Activated gamma-delta T cell (primary cell): ENCODE measurements at regions not wholly inside any gene's neighbourhood (a gene's known extent, or its start where the extent isn't known, plus 50 kb on each side); places are given as distances from the start of the nearest gene placed in this dataset.
"Not testable (repeated sequence)": the region's sequence is repeated elsewhere in the genome, so short reads cannot be mapped to it uniquely, and the experiment has no call there.

Experiments used
- DNase-seq: peaks from one replicate; lab custom pipeline; 2025; lab: John Stamatoyannopoulos, UW

- no peak for DNase-seq
These were observed 258.1 kb downstream of the PCNX1 start for GRCh38 chr14:71165121-71166031.

GRCh38 chr14:71166180-71166837, 259.1 kb downstream of the PCNX1 start:
- no peak for DNase-seq

GRCh38 chr14:71167325-71167950, 260.2 kb downstream of the PCNX1 start:
- not testable (repeated sequence) for DNase-seq

- not testable (repeated sequence) for DNase-seq
These were observed 260.9 kb downstream of the PCNX1 start for GRCh38 chr14:71168161-71168560.

- no peak for DNase-seq
These were observed 261.5 kb downstream of the PCNX1 start for GRCh38 chr14:71168564-71169427.

- no peak for DNase-seq
These were observed 262.6 kb downstream of the PCNX1 start for GRCh38 chr14:71169861-71170260.

GRCh38 chr14:71175491-71175890, 268.2 kb downstream of the PCNX1 start:
- DNase-seq = no peak

- DNase-seq = no peak
These were observed 271.8 kb downstream of the PCNX1 start for GRCh38 chr14:71179066-71179465.

GRCh38 chr14:71180397-71180796, 273.1 kb downstream of the PCNX1 start:
- no peak for DNase-seq

GRCh38 chr14:71181215-71182003, 274.1 kb downstream of the PCNX1 start:
- no peak for DNase-seq

- DNase-seq = no peak
These were observed 276.8 kb downstream of the PCNX1 start for GRCh38 chr14:71183876-71184689.

GRCh38 chr14:71185637-71186036, 278.4 kb downstream of the PCNX1 start:
- no peak for DNase-seq

- DNase-seq = no peak
These were observed 280.5 kb downstream of the PCNX1 start for GRCh38 chr14:71187633-71188356.

GRCh38 chr14:71190770-71191374, 283.6 kb downstream of the PCNX1 start:
- DNase-seq = no peak

GRCh38 chr14:71193663-71194062, 286.4 kb downstream of the PCNX1 start:
- no peak for DNase-seq

- DNase-seq = no peak
These were observed 287.0 kb downstream of the PCNX1 start for GRCh38 chr14:71194251-71194650.

- no peak for DNase-seq
These were observed 289.7 kb downstream of the PCNX1 start for GRCh38 chr14:71196921-71197320.

GRCh38 chr14:71198687-71199086, 291.4 kb downstream of the PCNX1 start:
- DNase-seq = no peak

GRCh38 chr14:71201840-71202239, 294.6 kb downstream of the PCNX1 start:
- DNase-seq = no peak
